ENCODE measurements at regions not wholly inside any gene's neighbourhood (a gene's known extent, or its start where the extent isn't known, plus 50 kb on each side); places are given as distances from the start of the nearest gene placed in this dataset.

DNA sequence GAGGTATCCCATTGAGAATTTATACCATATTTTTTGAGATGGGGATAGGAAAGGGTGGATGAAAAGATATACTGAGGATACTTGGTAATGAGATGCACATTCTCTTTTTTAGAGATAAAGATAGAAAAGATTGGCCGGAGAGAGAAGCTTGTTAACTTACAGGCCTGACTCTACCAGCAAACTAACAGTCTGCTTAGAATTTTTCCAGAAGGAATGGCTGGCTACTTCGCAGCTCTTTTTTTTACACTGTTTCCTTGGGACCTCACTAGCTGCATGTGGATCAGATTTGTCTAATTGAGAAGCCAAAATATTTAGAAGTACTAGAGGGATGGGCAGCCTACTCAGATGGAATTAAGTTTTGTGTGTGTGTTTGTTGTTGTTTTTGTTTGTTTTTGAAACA is 586.6 kb downstream of the TAFA4 start:
- TF ChIP-seq, protein P1, sequence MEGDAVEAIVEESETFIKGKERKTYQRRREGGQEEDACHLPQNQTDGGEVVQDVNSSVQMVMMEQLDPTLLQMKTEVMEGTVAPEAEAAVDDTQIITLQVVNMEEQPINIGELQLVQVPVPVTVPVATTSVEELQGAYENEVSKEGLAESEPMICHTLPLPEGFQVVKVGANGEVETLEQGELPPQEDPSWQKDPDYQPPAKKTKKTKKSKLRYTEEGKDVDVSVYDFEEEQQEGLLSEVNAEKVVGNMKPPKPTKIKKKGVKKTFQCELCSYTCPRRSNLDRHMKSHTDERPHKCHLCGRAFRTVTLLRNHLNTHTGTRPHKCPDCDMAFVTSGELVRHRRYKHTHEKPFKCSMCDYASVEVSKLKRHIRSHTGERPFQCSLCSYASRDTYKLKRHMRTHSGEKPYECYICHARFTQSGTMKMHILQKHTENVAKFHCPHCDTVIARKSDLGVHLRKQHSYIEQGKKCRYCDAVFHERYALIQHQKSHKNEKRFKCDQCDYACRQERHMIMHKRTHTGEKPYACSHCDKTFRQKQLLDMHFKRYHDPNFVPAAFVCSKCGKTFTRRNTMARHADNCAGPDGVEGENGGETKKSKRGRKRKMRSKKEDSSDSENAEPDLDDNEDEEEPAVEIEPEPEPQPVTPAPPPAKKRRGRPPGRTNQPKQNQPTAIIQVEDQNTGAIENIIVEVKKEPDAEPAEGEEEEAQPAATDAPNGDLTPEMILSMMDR (conservative IDR thresholded peaks at IDR 0.05; ENCODE audit: low read length) = no peak
- no peak for TF ChIP-seq EZH2phosphoT487 (IDR thresholded peaks at IDR 0.05; ENCODE audit: borderline replicate concordance, low read depth, low read length)
